IPS-15b (cell line): ENCODE measurements at regions not wholly inside any gene's neighbourhood (a gene's known extent, or its start where the extent isn't known, plus 50 kb on each side); places are given as distances from the start of the nearest gene placed in this dataset.
A peak's percentile ranks its signal among the peaks of the same experiment; 100 is the strongest.

Source experiments
- H3K27me3 ChIP-seq: one replicate; pipeline ENCODE4 v1.6.1; 2013; ENCODE audit warnings: low read length; ENCODE audit not compliant: control insufficient read depth, insufficient read depth
- H3K36me3 ChIP-seq: one replicate; pipeline ENCODE4 v1.6.1; 2013; ENCODE audit warnings: low read length; ENCODE audit not compliant: control insufficient read depth, insufficient read depth
- H3K4me1 ChIP-seq: one replicate; pipeline ENCODE4 v1.6.1; 2013; ENCODE audit warnings: mild to moderate bottlenecking, low read length; ENCODE audit not compliant: control insufficient read depth, insufficient read depth
- H3K4me3 ChIP-seq: one replicate; pipeline ENCODE4 v1.5.1; 2013; ENCODE audit warnings: low read depth, low read length
- H3K9ac ChIP-seq: one replicate; pipeline ENCODE4 v1.6.1; 2013; ENCODE audit warnings: low read depth, mild to moderate bottlenecking, low read length
- H3K9me3 ChIP-seq: one replicate; pipeline ENCODE4 v1.6.1; 2013; ENCODE audit warnings: mild to moderate bottlenecking, low read length; ENCODE audit not compliant: control insufficient read depth, insufficient read depth

DNA sequence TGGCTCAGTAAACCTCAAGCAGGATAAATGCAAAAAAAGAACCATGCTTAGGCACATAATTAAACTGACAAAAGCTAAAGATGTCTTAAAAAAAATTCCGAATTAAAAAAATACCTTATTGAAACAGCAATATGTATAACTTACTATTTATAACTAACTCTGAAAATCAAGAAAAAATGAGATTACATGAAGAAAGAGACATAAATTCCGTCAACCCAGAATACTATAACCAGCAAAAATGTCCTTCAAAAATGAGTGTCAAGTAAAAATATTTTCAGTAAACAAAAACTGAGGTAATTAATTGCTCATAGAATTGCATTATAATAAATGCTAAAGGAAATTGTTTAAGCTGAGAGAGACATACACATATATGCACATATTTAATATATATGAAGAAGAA is 474.5 kb upstream of the SYT4 start:
- Histone ChIP-seq H3K4me3 (no peak overlapping the region), H3K36me3 (no peaks in the 10 kb centered on the region), H3K27me3 (no peaks in the 10 kb centered on the region), H3K4me1 (no peaks in the 10 kb centered on the region), H3K9me3 (no peaks in the 10 kb centered on the region), H3K9ac (no peak overlapping the region)

DNA sequence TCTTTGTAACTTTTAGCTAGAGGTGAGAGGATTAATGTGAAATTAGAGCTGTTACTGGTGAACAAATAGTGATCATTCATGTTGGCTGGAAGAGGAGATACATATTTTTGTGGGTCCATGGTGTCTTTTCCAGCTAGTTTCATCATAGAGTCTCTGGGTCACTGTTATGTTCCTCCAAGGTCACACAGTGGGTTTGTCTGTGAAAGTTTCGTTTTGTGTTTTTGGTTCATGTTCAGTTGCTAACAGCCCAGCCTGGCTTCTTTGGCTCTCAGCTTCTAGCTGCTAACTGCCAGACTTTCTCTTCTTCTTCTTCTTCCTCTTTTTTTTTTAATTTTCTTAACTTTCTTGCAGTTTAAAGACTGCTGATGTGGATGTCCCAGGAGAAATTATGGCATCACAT is 480.0 kb upstream of the SYT4 start:
- Histone ChIP-seq H3K9ac (no peak overlapping the region), H3K9me3 (no peaks in the 10 kb centered on the region)

DNA sequence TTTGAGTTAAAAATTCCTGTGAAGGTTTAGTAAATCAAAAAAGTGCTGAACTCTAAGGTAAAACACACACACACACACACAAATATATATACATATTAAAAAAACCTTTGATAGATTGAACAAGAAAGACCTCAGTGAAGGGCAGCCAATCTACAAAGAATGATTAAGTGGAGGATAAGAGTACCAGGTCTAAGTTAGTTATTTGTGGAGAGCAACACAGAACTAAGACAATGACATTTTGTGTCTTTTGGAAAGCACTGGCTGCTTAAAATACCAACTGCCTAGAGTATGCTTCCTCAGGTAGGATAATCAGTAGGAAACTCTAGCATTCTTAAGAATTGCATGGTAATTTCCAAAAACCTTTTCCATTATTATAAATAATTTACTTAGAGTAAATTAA is 481.4 kb upstream of the SYT4 start:
- H3K4me3 ChIP-seq: no peak overlapping the region
- H3K9ac ChIP-seq: no peak overlapping the region
- H3K4me1 ChIP-seq: peaks cover 18% of the 10 kb centered on the region
- H3K36me3 ChIP-seq: no peaks in the 10 kb centered on the region
- H3K9me3 ChIP-seq: no peaks in the 10 kb centered on the region
- no peaks in the 10 kb centered on the region for H3K27me3 ChIP-seq

More for the DNA sequence above, 480.0 kb upstream of the SYT4 start:
- no peak overlapping the region for H3K4me3 ChIP-seq
- peaks cover 18% of the 10 kb centered on the region for H3K4me1 ChIP-seq
- no peaks in the 10 kb centered on the region for H3K27me3 ChIP-seq
- H3K36me3 ChIP-seq: no peaks in the 10 kb centered on the region

DNA sequence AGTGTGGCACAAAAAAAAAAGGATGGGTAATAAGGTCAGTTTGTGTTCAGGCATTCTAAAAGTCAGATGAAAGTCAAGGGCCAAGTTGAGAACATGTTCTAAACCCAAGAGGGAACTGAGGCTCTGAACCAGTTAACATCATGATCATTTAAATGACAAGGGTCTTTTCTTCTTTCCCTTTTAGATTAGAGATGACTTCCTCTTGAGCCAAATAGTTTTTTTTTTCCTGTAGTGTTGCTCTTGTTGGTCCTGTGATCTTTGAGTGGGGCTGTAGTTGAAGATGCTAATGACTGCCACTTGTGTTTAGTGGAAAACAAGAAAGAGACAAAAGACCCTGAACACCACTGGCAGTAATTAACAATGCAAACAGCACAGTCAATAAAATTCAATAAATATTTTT is 482.7 kb upstream of the SYT4 start:
- Histone ChIP-seq H3K9me3 (no peaks in the 10 kb centered on the region), H3K9ac (no peak overlapping the region), H3K4me1 (peaks cover 18% of the 10 kb centered on the region), H3K27me3 (no peaks in the 10 kb centered on the region), H3K36me3 (no peaks in the 10 kb centered on the region), H3K4me3 (no peak overlapping the region)

DNA sequence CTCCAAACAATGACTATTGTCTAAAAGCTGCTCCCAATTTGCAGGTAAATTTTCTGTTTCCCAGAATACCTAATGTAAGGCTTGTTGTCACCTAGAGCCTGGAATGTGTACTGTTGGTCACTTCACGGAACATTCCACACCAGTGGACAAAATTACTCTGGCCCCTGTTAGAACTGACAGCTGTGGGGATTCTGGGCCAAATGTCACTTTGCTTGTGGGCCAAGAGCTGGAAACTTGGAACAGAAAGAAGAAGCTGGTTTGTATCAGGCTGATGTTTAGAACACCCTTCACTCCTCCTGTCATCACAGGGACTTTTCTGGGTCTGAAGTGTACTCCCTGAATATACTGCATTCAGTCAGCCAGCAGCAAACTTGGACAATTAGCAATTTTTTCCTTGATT is 495.6 kb upstream of the SYT4 start:
- H3K4me1 ChIP-seq: peaks cover 12% of the 10 kb centered on the region
- H3K9me3 ChIP-seq: no peaks in the 10 kb centered on the region
- no peaks in the 10 kb centered on the region for H3K27me3 ChIP-seq
- no peak overlapping the region for H3K4me3 ChIP-seq
- no peaks in the 10 kb centered on the region for H3K36me3 ChIP-seq
- no peak overlapping the region for H3K9ac ChIP-seq

DNA sequence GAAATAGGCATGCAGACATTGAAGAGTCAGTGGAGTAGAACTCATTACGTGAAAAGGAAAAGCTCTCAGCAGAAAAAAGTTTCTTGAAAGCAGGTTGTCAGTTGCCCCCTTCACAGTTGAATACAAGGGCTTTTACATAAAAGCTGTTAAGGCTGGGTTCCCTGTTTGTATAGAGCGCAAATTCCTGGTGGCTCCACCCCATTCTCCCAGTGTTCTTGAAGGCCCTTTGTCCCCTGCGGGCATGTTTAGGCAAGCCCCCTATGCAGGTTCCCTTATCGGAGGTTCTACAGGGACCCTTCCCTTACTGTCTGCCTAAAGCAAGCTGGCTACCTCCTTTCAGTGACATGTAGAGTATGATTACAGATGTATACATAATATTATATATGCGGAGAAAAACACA is 497.2 kb upstream of the SYT4 start:
- H3K4me1 ChIP-seq: peaks cover 12% of the 10 kb centered on the region
- H3K27me3 ChIP-seq: no peaks in the 10 kb centered on the region
- no peaks in the 10 kb centered on the region for H3K9me3 ChIP-seq
- peak overlapping the region; percentile 10 for H3K4me3 ChIP-seq
- no peaks in the 10 kb centered on the region for H3K36me3 ChIP-seq
- no peak overlapping the region for H3K9ac ChIP-seq

DNA sequence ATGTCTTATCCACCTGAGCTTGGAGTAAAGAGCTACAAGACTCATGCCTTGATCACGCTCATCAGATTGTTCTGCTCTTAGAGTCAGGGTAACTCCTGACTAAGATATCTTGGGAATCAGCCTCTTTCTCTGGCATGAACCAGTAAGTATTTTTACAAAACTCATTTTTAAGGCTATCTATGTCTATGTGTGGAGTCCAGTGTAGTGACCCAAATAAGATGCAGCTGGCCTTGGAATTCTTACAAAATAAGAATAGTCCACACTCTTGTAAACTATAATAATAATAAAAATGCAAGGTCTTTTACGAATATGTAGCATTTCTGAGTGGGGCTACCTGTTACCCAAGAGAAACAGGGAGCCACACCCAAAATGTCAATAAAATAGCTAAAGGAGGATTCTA is 498.3 kb upstream of the SYT4 start:
- Histone ChIP-seq H3K9me3 (no peaks in the 10 kb centered on the region), H3K36me3 (no peaks in the 10 kb centered on the region), H3K4me1 (peaks cover 12% of the 10 kb centered on the region), H3K4me3 (no peak overlapping the region), H3K9ac (no peak overlapping the region), H3K27me3 (no peaks in the 10 kb centered on the region)

DNA sequence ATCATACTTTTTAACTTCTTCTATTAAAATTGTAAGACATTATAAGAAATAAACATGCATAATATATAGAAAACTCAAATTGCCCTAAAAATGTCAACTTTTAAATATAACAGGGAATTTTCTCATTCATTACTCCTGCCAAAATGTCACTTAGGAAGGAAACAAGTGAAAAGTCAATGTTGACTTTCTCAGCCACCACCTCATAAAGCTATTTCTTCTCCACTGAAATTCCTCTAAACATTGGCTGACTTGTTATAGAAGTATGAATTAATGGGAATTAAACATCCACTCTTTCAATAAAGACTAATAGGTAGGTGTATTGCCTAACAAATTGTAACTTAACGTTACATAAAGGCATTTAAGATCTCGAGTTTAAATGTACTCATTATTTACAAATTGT is 499.7 kb upstream of the SYT4 start:
- no peak overlapping the region for H3K9ac ChIP-seq
- no peaks in the 10 kb centered on the region for H3K36me3 ChIP-seq
- peaks cover 12% of the 10 kb centered on the region for H3K4me1 ChIP-seq
- no peaks in the 10 kb centered on the region for H3K27me3 ChIP-seq
- no peak overlapping the region for H3K4me3 ChIP-seq
- H3K9me3 ChIP-seq: no peaks in the 10 kb centered on the region

DNA sequence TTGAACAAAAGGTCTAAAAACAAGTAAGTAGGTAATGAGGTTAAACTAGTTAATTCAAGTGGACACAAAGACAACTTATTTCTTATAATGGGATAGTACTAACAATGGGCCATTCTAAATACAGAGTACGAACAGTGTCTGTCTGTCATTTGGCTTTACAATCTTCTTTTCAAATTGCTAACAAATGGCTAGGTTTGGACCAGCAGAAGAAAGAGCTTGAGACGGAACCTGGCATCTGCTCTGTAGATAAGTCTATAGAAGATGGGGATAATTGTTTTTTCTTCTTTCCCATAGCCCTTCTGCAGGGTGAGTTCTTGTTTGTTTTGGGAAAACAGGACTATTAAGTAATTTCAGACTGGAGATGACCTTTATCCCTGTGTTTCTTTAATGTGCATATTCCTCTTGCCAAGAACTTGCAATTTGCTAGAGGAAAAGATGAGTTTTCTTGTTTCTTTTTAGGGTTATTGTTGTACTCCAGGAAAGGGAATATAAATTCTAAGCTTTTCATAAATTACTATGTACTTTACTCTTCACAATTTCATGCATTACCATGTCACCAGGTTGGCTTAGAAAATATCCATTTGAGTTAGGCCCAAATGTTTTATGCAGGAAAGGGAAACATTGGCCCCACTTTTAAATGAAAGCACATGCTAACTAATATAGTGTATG is 500.5 kb upstream of the SYT4 start:
- Histone ChIP-seq H3K36me3 (no peaks in the 10 kb centered on the region), H3K27me3 (no peaks in the 10 kb centered on the region), H3K9ac (no peak overlapping the region), H3K4me3 (no peak overlapping the region), H3K9me3 (no peaks in the 10 kb centered on the region), H3K4me1 (peaks cover 12% of the 10 kb centered on the region)

DNA sequence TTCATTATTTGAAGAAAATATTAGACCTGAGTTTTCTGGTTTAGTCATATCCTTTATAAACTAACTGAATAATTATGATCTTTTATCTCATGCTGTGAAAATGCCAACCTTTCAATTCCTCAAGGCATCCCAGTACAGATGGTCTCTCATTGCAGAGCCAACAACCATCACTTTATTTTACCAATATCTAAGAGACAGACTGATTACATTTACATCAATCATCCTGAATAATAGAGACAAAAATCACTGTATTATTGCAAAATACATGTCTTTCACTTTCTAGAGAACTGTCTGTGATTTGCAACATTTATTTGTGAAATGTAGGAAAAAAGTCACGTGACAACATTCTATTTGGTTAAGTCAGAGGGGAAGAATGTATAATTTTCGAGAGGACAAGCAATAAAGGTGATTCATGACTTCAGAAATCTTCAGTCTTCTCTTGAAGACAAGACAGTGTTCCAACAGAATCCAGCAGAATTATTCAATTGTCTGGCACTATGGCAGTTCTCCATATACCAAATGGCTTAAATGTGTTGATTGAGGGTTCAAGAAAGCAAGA is 503.6 kb upstream of the SYT4 start:
- H3K4me3 ChIP-seq: no peak overlapping the region
- H3K9ac ChIP-seq: no peak overlapping the region
- H3K36me3 ChIP-seq: no peaks in the 10 kb centered on the region
- H3K4me1 ChIP-seq: no peaks in the 10 kb centered on the region
- no peaks in the 10 kb centered on the region for H3K27me3 ChIP-seq
- H3K9me3 ChIP-seq: no peaks in the 10 kb centered on the region

DNA sequence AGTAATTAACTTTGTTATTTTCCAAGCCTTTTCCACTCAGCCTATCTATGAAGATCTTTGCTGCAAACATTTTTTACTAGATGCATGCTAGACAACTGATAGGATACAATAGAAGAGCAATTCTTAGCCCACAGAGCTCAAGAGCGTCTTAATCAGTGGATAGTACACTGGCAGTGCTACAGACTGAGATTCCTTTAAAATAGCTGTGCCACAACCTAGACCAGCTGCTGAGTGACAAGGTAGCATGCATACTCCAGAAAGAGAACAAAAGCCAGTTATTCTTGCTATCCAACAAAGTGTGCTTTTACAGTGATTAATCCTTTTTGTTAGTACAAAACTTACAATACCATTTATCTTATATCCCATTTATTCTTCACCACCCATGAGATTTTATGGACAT is 507.9 kb upstream of the SYT4 start:
- no peaks in the 10 kb centered on the region for H3K4me1 ChIP-seq
- no peak overlapping the region for H3K9ac ChIP-seq
- H3K9me3 ChIP-seq: no peaks in the 10 kb centered on the region
- H3K4me3 ChIP-seq: no peak overlapping the region
- H3K36me3 ChIP-seq: no peaks in the 10 kb centered on the region
- no peaks in the 10 kb centered on the region for H3K27me3 ChIP-seq

DNA sequence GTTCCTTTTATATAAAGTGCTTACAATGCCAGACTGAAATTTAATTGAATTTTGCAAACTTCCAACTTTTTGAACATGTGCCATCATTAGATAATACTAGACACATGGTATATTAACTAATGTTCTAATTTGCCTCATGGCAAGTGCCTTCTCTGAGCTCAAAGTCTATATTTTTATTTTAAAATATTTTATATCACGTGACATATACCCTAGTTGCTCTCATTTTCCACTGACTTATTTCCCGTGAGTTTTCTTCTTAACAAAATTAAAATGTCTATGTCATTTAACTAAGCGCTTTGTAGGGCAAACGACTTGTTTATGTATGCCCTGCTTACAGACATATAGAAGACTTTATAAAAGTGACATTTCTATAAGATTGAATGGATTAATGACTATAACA is 509.6 kb upstream of the SYT4 start:
- Histone ChIP-seq H3K4me1 (no peaks in the 10 kb centered on the region), H3K9me3 (no peaks in the 10 kb centered on the region), H3K36me3 (no peaks in the 10 kb centered on the region), H3K9ac (no peak overlapping the region), H3K27me3 (no peaks in the 10 kb centered on the region), H3K4me3 (no peak overlapping the region)
